Upper lobe of left lung (tissue), 6 donors: ENCODE measurements at regions not wholly inside any gene's neighbourhood (a gene's known extent, or its start where the extent isn't known, plus 50 kb on each side); places are given as distances from the start of the nearest gene placed in this dataset.
A peak's percentile ranks its signal among the peaks of the same experiment; 100 is the strongest.

Experiments
- ATAC-seq, 2 donors: fragments of 200-7000 bp; cut with Tn5 transposase; one replicate each; pipeline ENCODE4 v1.9.1; 2022; ENCODE audit warnings: mild to moderate bottlenecking in 2 of 2, moderate library complexity in 2 of 2; ENCODE audit not compliant: low FRiP score in 2 of 2
- DNase-seq, 2 donors: peaks; one replicate each; pipeline ENCODE4 v3.0.0-alpha.2; 2019 to 2020
- H3K27ac ChIP-seq, 4 donors: fragments of 200-600 bp; sonication (generic); one replicate each; pipeline ENCODE4 v1.5.1; 2016 to 2019
- H3K27me3 ChIP-seq, 4 donors: fragments of 200-600 bp; sonication (generic); one replicate each; pipeline ENCODE4 v1.5.1; 2017 to 2019
- H3K36me3 ChIP-seq, 4 donors: fragments of 200-600 bp; sonication (generic); one replicate each; pipeline ENCODE4 v1.5.1; 2016 to 2019
- H3K4me1 ChIP-seq, 4 donors: fragments of 200-600 bp; sonication (generic); one replicate each; pipeline ENCODE4 v1.5.1; 2018 to 2019
- H3K4me3 ChIP-seq, 4 donors: fragments of 200-600 bp; sonication (generic); one replicate each; pipeline ENCODE4 v1.5.1; 2017 to 2019; ENCODE audit warnings: mild to moderate bottlenecking in 2 of 4, moderate library complexity in 1 of 4
- H3K9me3 ChIP-seq, 4 donors: fragments of 200-600 bp; sonication (generic); one replicate each; pipeline ENCODE4 v1.5.1; 2018 to 2019
- EP300 ChIP-seq, 4 donors: sonication (generic); formaldehyde crosslinking; IDR thresholded peaks; one replicate each; pipeline ENCODE4 v1.5.1; 2017; ENCODE audit warnings: antibody characterized with exemption in 4 of 4, control low read depth in 2 of 4
- POLR2A ChIP-seq, 4 donors: fragments of 450-650 bp; IDR thresholded peaks; one replicate each; pipeline ENCODE4 v1.5.1; 2016 to 2017; ENCODE audit warnings: antibody characterized with exemption in 4 of 4, mild to moderate bottlenecking in 2 of 4
- POLR2AphosphoS5 ChIP-seq, 2 donors: sonication (generic); formaldehyde crosslinking; IDR thresholded peaks; one replicate each; pipeline ENCODE4 v1.5.1; 2017; ENCODE audit warnings: antibody characterized with exemption in 2 of 2
- WGBS, 2 donors: methylation state at CpG; one replicate each; pipeline ENCODE4 v1.1.5; 2017 to 2018; 5-methylcytosine and 5-hydroxymethylcytosine counted together
- small RNA-seq, 4 donors: library from RNA; depleted of rRNA; stranded (forward); fragments of <200 nt; gene quantifications; one replicate each; pipeline ENCODE3, GENCODE V24; 2016
- TF ChIP-seq, protein P1 (sequence below), 6 experiments: fragments of 450-650 bp in 4 of 6; fragments of 200-600 bp in 2 of 6; sonication (generic) in 2 of 6; IDR thresholded peaks; one replicate each; pipeline ENCODE4 v1.5.1; 2016 to 2019; ENCODE audit warnings: antibody characterized with exemption in 6 of 6
- donor health status: DM: no; HTN: no; CAD: no; lungs with moderate emphysema.
- donor health status: DM: no; HTN: yes; CAD: no; lungs with severe emphysema.

DNA sequence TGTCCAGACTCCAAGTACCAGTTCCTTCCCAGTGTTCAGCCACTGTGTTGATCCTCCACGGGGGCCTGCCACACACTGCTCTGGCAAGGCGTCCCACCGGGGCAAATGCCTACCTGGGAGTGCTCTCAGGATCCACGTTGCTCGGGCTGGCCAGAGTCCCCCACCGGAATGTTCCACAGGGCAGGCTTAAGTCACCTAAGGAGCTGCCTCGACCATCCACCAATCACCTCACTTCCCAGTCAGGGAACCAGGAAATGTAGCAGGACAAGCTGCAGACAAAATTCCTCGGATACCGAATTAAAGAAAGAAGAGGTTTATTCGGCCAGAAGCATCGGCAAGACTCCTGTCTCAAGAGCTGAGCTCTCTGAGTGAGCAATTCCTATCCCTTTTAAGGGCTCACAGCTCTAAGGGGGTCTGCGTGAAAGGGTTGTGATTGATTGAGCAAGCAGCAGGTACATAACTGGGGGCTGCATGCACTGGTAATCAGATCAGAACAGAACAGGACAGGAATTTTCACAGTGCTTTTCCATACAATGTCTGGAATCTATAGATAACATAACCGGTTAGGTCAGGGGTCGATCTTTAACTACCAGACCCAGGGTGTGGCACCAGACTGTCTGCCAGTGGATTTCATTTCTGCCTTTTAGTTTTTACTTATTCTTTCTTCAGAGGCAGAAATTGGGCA is 56.9 kb upstream of the EDNRB start:
- Histone ChIP-seq H3K27me3 (no peaks in the 10 kb centered on the region), H3K27ac (no peak overlapping the region), H3K4me3 (no peak overlapping the region), H3K4me1 (no peaks in the 10 kb centered on the region), H3K36me3 (no peaks in the 10 kb centered on the region), H3K9me3 (no peaks in the 10 kb centered on the region)
- DNase-seq (peak in 1 of 2 donors; percentile 25), ATAC-seq (no peak)
- no peak for TF ChIP-seq EP300 (IDR thresholded peaks at IDR 0.05)
- TF ChIP-seq, protein P1, sequence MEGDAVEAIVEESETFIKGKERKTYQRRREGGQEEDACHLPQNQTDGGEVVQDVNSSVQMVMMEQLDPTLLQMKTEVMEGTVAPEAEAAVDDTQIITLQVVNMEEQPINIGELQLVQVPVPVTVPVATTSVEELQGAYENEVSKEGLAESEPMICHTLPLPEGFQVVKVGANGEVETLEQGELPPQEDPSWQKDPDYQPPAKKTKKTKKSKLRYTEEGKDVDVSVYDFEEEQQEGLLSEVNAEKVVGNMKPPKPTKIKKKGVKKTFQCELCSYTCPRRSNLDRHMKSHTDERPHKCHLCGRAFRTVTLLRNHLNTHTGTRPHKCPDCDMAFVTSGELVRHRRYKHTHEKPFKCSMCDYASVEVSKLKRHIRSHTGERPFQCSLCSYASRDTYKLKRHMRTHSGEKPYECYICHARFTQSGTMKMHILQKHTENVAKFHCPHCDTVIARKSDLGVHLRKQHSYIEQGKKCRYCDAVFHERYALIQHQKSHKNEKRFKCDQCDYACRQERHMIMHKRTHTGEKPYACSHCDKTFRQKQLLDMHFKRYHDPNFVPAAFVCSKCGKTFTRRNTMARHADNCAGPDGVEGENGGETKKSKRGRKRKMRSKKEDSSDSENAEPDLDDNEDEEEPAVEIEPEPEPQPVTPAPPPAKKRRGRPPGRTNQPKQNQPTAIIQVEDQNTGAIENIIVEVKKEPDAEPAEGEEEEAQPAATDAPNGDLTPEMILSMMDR (IDR thresholded peaks at IDR 0.05) = no peak
- TF ChIP-seq POLR2AphosphoS5 (IDR thresholded peaks at IDR 0.05) = no peak
- no peak for TF ChIP-seq POLR2A (IDR thresholded peaks at IDR 0.05)
- 76 to 96% methylated on average over 11 to 14 of the region's 14 CpGs for WGBS, 2 donors

DNA sequence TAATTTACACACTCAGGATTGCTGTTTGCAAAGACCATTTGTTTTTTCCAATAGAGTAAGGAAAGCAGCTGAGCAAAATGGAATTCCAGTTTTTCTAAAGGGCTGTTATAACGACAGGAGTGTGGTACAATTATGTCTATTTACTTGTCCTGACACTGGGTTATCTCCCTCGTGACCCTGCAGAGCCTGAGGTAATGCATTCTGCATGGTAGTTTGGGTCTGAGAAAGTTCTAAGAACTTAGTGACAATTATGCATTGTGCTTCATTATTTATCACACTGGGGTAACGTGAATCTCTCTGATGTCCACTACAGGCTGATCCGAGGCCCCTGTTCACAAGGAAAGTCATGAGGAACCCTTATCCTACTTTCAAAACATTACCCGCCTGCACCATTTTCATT is 50.7 kb upstream of the EDNRB start:
- TF ChIP-seq POLR2A (IDR thresholded peaks at IDR 0.05) = no peak
- TF ChIP-seq EP300 (IDR thresholded peaks at IDR 0.05) = no peak
- TF ChIP-seq POLR2AphosphoS5 (IDR thresholded peaks at IDR 0.05) = no peak
- TF ChIP-seq, protein P1 (IDR thresholded peaks at IDR 0.05) = no peak
- H3K4me3 ChIP-seq = no peak overlapping the region
- H3K4me1 ChIP-seq = no peaks in the 10 kb centered on the region
- H3K36me3 ChIP-seq = no peaks in the 10 kb centered on the region
- no peaks in the 10 kb centered on the region for H3K9me3 ChIP-seq
- no peak for DNase-seq
- no peaks in the 10 kb centered on the region for H3K27me3 ChIP-seq
- ATAC-seq = no peak
- WGBS, 2 donors = 66 to 93% methylated on average over 5 of the region's 5 CpGs
- no peak overlapping the region for H3K27ac ChIP-seq

Small RNA genes in the stretch of these regions (small RNA-seq; reads per million reads assigned to genes)
- gene RNY3P3 = 0 reads per million in 4 donors
